ENCODE measurements at regions not wholly inside any gene's neighbourhood (a gene's known extent, or its start where the extent isn't known, plus 50 kb on each side); places are given as distances from the start of the nearest gene placed in this dataset.

- TF ChIP-seq POLR2A (IDR thresholded peaks at IDR 0.05) (no peak), POLR2AphosphoS5 (IDR thresholded peaks at IDR 0.05) (no peak)
- TF ChIP-seq, protein P1, sequence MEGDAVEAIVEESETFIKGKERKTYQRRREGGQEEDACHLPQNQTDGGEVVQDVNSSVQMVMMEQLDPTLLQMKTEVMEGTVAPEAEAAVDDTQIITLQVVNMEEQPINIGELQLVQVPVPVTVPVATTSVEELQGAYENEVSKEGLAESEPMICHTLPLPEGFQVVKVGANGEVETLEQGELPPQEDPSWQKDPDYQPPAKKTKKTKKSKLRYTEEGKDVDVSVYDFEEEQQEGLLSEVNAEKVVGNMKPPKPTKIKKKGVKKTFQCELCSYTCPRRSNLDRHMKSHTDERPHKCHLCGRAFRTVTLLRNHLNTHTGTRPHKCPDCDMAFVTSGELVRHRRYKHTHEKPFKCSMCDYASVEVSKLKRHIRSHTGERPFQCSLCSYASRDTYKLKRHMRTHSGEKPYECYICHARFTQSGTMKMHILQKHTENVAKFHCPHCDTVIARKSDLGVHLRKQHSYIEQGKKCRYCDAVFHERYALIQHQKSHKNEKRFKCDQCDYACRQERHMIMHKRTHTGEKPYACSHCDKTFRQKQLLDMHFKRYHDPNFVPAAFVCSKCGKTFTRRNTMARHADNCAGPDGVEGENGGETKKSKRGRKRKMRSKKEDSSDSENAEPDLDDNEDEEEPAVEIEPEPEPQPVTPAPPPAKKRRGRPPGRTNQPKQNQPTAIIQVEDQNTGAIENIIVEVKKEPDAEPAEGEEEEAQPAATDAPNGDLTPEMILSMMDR (IDR thresholded peaks at IDR 0.05), result no peak
Observed at GRCh38 chr11:111148121-111148520, 97.4 kb upstream of the POU2AF2 start.
